ENCODE measurements at regions not wholly inside any gene's neighbourhood (a gene's known extent, or its start where the extent isn't known, plus 50 kb on each side); places are given as distances from the start of the nearest gene placed in this dataset.

DNA sequence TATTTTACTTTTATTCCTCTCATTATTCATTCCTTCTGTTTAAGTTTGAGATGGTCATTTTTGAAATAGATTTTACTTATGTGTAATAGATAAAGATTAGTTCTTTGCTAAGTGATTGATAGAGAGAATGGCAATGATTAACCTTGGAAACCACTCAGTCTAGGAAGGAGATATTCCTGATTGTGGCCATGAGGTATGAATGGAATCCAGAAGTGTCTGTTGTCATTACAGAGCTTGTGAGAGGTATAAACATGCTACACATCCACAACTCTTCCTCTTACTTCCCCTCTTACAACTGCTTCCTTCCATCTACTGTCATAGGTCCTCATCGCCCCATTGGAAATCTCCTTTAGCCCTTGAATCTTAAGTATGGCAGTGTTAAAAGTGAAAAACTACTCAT, 988.8 kb upstream of the B3GALT2 start:
- no peak for TF ChIP-seq EZH2phosphoT487 (IDR thresholded peaks at IDR 0.05; ENCODE audit: borderline replicate concordance, low read length)
- TF ChIP-seq, protein P1, sequence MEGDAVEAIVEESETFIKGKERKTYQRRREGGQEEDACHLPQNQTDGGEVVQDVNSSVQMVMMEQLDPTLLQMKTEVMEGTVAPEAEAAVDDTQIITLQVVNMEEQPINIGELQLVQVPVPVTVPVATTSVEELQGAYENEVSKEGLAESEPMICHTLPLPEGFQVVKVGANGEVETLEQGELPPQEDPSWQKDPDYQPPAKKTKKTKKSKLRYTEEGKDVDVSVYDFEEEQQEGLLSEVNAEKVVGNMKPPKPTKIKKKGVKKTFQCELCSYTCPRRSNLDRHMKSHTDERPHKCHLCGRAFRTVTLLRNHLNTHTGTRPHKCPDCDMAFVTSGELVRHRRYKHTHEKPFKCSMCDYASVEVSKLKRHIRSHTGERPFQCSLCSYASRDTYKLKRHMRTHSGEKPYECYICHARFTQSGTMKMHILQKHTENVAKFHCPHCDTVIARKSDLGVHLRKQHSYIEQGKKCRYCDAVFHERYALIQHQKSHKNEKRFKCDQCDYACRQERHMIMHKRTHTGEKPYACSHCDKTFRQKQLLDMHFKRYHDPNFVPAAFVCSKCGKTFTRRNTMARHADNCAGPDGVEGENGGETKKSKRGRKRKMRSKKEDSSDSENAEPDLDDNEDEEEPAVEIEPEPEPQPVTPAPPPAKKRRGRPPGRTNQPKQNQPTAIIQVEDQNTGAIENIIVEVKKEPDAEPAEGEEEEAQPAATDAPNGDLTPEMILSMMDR (IDR thresholded peaks at IDR 0.05; ENCODE audit: low read depth, low read length, poor library complexity, severe bottlenecking), result no peak
- Histone ChIP-seq H3K4me1 (ENCODE audit: control insufficient read depth, low read length) (no peaks in the 10 kb centered on the region), H3K4me3 (ENCODE audit: low read length) (no peak overlapping the region), H3K27ac (ENCODE audit: low read depth, low read length) (no peak overlapping the region), H3K36me3 (ENCODE audit: control insufficient read depth, low read length) (no peaks in the 10 kb centered on the region), H3F3A (ENCODE audit: control insufficient read depth, insufficient read depth) (no peaks in the 10 kb centered on the region), H3K79me2 (ENCODE audit: control insufficient read depth, low read length) (no peaks in the 10 kb centered on the region), H3K27me3 (ENCODE audit: control insufficient read depth, low read length) (no peaks in the 10 kb centered on the region), H4K20me1 (ENCODE audit: control insufficient read depth, insufficient read depth, low read depth, low read length) (no peaks in the 10 kb centered on the region), H3K9me3 (ENCODE audit: control insufficient read depth, insufficient read depth, low read length) (no peaks in the 10 kb centered on the region), H3K4me2 (ENCODE audit: low read length) (no peak overlapping the region), H3K9me2 (replicated peaks; ENCODE audit: control insufficient read depth, low read length) (no peaks in the 10 kb centered on the region)

DNA sequence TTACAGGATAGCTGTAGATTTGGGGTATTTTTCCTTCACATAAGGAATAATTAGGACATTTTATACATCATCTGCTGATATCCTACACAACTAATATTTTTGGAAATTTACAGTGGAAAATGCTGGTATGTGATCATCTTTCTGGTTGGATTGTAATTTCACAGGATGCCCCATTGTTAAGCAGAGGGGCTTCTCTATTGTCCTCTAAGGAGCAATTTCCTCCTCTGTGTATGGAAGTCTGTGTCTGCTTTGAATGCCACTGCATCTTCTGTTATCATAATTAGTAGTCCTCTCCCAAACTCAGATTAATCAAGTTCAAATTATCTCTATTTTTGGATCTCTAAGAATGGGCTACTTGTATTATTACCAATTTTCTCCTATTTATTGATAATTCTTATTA, 988.1 kb upstream of the B3GALT2 start:
- H3K27ac ChIP-seq (ENCODE audit: low read depth, low read length), result no peak overlapping the region

DNA sequence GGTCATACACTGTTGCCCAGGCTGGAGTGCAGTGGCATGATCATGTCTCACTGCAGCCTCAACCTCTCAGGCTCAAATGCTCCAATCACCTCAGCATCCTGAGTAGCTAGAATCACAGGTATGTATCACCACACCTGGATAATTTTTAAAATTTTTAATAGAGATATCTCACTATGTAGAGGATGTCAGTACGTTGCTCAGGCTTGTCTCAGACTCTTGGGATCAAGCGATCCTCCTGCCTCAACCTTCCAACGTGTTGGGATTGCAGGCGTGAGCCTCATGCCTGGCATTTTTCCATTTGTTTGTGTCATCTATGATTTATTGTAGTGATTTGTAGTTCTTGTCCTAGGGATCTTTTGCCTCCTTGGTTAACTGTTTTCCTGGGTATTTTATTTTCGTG, 985.2 kb upstream of the B3GALT2 start:
- H4K20me1 ChIP-seq (ENCODE audit: control insufficient read depth, insufficient read depth, low read depth, low read length), result no peaks in the 10 kb centered on the region
- H3K27ac ChIP-seq (ENCODE audit: low read depth, low read length), result no peak overlapping the region
- H3K9me2 ChIP-seq (replicated peaks; ENCODE audit: control insufficient read depth, low read length), result no peaks in the 10 kb centered on the region
- no peak overlapping the region for H3K4me3 ChIP-seq (ENCODE audit: low read length)
- H3K36me3 ChIP-seq (ENCODE audit: control insufficient read depth, low read length), result no peaks in the 10 kb centered on the region
- peaks cover 6% of the 10 kb centered on the region; the same call in 1 of the 2 replicates for H3K9me3 ChIP-seq (ENCODE audit: control insufficient read depth, insufficient read depth, low read length)
- no peaks in the 10 kb centered on the region for H3K79me2 ChIP-seq (ENCODE audit: control insufficient read depth, low read length)
- H3K4me1 ChIP-seq (ENCODE audit: control insufficient read depth, low read length), result no peaks in the 10 kb centered on the region
- no peak overlapping the region for H3K4me2 ChIP-seq (ENCODE audit: low read length)
- H3F3A ChIP-seq (ENCODE audit: control insufficient read depth, insufficient read depth), result no peaks in the 10 kb centered on the region
- H3K27me3 ChIP-seq (ENCODE audit: control insufficient read depth, low read length), result no peaks in the 10 kb centered on the region
- TF ChIP-seq, protein P1 (IDR thresholded peaks at IDR 0.05; ENCODE audit: low read depth, low read length, poor library complexity, severe bottlenecking), result no peak
- TF ChIP-seq EZH2phosphoT487 (IDR thresholded peaks at IDR 0.05; ENCODE audit: borderline replicate concordance, low read length), result no peak

More for the DNA sequence above, 988.1 kb upstream of the B3GALT2 start:
- Histone ChIP-seq H3K4me2 (ENCODE audit: low read length) (no peak overlapping the region), H3K4me3 (ENCODE audit: low read length) (no peak overlapping the region), H3K9me2 (replicated peaks; ENCODE audit: control insufficient read depth, low read length) (no peaks in the 10 kb centered on the region), H3K4me1 (ENCODE audit: control insufficient read depth, low read length) (no peaks in the 10 kb centered on the region), H3F3A (ENCODE audit: control insufficient read depth, insufficient read depth) (no peaks in the 10 kb centered on the region), H3K79me2 (ENCODE audit: control insufficient read depth, low read length) (no peaks in the 10 kb centered on the region), H3K9me3 (ENCODE audit: control insufficient read depth, insufficient read depth, low read length) (no peaks in the 10 kb centered on the region), H4K20me1 (ENCODE audit: control insufficient read depth, insufficient read depth, low read depth, low read length) (no peaks in the 10 kb centered on the region), H3K27me3 (ENCODE audit: control insufficient read depth, low read length) (no peaks in the 10 kb centered on the region), H3K36me3 (ENCODE audit: control insufficient read depth, low read length) (no peaks in the 10 kb centered on the region)
- TF ChIP-seq EZH2phosphoT487 (IDR thresholded peaks at IDR 0.05; ENCODE audit: borderline replicate concordance, low read length), result no peak
- TF ChIP-seq, protein P1 (IDR thresholded peaks at IDR 0.05; ENCODE audit: low read depth, low read length, poor library complexity, severe bottlenecking), result no peak
